HG03280 (cell line): ENCODE measurements at regions not wholly inside any gene's neighbourhood (a gene's known extent, or its start where the extent isn't known, plus 50 kb on each side); places are given as distances from the start of the nearest gene placed in this dataset.

Experiments
- ATAC-seq: cut with Tn5 transposase; IDR thresholded peaks from one replicate; pipeline ENCODE4 v1.9.1; 2021; ENCODE audit warnings: mild to moderate bottlenecking, moderate library complexity; ENCODE audit not compliant: unreplicated experiment

DNA sequence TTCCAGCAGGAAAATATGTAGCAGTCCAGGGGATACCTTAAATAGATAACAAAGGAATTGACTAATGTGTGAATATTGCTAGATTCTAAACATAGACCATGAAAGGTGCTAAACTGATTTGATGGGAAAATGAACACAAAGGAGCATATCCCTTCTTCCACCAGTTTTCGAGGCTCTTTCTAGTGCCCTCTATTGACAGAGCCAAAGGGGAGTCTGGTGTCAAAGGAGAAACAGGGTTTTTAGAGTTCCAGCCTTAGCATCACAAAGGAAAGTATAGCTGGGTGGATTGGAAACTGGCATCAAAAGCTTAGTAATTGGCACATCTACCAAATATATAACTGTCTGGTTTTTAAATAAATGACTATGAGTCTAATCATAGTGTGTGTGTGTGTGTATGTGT lies 636.8 kb downstream of the ETV1 start:
- ATAC-seq = no peak

GRCh38 chr7:13359656-13360055 lies 629.8 kb downstream of the ETV1 start:
- no peak for ATAC-seq

DNA sequence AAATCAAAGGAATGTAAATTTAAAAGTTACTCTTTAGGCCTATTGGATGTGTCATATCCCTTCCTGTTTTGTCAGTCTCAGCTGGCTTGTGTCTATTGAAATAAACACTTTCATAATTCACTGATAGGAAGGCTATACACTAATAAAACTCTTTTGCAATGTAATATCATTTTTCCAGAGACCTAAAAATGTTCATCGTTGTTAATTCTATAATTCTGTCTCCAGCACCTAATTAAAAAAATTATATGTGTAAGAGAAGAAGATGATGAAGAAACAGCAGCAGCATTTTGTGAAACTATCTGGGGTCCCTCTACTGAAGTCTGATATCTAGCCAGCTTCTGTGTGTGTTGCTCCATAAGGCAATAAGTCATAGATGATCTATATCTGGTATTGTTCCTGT lies 602.7 kb downstream of the ETV1 start:
- no peak for ATAC-seq

DNA sequence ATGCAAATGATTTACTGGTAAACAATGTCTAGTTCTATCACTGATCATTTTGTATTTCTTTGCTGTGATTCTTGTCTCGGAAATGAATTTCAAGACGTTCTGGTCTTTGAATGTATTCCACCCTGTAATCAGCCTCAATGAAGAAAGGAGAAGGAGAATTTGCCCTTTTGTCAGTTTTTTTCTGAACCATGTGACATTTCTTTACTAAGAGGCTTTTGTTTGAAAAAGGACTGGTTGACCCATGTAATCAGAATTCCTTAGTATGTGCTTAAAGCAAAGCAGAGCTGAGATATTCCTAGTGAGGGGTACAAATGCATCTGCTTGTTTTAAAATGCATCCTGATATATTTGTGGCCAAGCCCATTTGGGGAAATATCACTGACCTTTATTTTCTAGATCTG lies 581.6 kb downstream of the ETV1 start:
- ATAC-seq = no peak

GRCh38 chr7:13411151-13411550 lies 578.3 kb downstream of the ETV1 start:
- ATAC-seq = no peak

DNA sequence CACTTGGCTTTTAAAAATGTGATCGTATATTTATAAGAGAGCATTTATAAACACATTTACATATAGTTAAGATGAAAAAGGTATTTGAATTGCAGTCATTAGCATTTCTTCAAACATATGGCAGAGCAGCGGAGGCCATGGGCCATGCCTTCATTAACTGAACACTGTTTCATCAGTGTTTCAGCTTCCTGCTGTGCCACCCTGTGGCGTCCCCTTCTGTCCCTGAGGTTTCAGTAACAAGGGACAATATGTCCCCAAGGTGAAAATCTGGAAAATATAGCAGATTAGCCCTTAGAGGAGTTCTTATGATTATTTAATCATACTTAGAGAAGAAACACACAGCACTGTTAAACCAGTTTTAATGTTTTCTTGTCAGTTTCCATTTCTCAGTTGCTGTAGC lies 577.8 kb downstream of the ETV1 start:
- ATAC-seq = no peak

- no peak for ATAC-seq
Measured at GRCh38 chr7:13414181-13414580, 575.3 kb downstream of the ETV1 start.

- ATAC-seq = no peak
Measured at GRCh38 chr7:13414661-13415107, 574.8 kb downstream of the ETV1 start.

GRCh38 chr7:13416071-13416470 lies 573.4 kb downstream of the ETV1 start:
- ATAC-seq = no peak

- no peak for ATAC-seq
Measured at GRCh38 chr7:13416544-13416943, 572.9 kb downstream of the ETV1 start.

DNA sequence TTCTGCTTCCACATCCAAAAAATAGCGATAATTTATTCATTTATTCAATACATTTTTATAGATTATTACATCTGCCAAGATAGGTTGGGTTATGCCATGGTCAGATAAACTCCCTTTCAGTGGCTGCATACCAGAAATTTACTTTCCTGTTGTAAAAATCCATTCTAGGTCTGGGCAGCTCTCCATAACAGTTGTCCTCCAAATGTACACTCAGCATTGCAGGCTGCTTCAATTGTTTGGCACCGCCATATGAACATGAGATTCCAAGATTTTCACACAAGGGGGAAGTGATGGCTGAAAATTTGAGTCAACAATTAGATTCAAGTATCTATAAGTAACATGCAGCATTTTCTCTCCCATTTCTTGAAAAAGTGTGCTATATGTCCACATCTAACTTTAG lies 568.7 kb downstream of the ETV1 start:
- no peak for ATAC-seq

DNA sequence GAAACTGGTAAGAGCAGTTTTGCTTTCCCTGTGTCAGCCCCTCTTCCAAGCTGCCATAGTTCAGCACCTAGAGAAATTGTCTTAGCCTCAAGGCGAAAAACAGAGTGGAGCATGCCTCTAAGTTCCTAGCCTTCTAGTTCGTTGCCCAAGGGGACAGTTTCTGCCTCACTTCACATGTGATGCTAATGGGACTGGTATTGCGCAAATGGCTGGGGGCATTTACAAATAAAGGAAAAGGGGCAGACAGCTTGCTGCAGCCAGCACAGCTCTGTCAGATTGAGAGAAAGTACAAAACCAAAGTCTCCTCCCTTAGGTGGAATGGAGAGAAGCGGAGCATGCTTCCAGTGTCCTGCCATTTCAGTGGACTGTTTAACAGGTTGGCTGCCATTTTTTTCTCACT lies 567.7 kb downstream of the ETV1 start:
- ATAC-seq = no peak

DNA sequence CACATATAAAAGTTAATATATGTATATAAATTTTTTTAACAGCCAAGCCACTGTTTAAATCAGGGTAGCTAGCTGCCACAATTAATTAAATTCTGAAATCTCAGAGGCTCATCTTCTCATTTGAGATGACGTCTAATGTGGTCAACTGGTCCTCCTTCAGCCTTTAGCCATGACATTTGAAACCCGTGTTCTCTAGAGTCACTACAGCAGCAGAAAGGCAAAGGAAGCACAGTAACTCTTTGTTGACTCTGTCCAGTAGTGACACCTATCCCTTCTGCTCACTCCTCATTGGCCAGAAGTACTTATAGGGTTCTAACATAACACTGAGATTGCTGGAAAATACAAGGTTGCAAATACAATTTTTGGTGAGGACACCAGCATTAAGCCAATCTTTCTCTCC lies 555.5 kb downstream of the ETV1 start:
- no peak for ATAC-seq

GRCh38 chr7:13442226-13442625 lies 547.2 kb downstream of the ETV1 start:
- ATAC-seq = no peak

- no peak for ATAC-seq
Measured at GRCh38 chr7:13447637-13448036, 541.8 kb downstream of the ETV1 start.

- ATAC-seq = no peak
Measured at GRCh38 chr7:13448243-13448642, 541.2 kb downstream of the ETV1 start.

DNA sequence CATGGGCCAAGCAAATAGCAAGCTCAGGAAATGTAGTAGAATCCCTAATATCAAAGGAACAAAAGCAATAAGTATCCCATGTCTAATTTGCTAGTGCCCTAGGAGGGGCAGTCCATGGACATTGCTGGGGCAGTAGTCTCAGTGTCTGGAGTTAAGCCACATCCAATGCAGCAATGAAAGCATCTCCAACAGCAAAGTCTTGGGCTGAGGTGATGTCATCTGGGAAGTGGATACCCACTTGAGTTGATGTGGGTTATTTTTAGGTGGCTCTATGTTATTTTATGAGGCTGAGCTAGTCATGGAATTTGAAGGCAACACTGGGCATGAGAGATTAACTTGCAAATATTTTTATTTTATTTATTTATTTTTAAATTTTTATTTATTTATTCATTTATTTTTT lies 540.0 kb downstream of the ETV1 start:
- ATAC-seq = no peak

DNA sequence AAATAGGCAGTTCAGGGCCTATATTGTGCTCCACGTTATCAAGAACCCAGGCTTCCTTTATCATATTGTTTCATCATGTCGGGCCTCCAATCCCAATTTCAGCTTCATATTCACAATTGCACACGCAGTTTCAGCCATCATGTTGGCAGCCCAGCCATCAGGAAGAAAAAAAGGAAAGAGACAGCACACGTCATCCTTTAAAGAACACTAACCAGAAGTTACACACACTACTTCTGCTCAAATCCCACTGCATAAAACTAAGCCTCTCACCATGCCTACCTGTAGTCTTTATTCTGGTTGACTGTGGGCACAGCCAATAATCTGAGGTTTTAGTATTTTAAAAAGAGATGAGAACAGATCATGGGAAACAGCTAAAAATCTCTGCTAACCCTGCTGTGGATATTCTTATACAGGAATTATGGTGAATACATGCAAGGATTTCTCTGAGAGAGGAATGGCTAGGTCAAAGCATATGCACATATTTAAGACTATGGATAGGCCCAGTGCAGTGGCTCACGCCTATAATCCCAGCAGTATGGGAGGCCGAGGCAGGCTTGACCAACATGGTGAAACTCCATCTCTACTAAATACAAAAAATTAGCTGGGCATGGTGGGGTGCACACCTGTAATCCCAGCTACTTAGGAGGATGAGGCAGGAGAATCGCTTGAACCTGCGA lies 534.4 kb downstream of the ETV1 start:
- ATAC-seq = no peak

- no peak for ATAC-seq
Measured at GRCh38 chr7:13457790-13458189, 531.7 kb downstream of the ETV1 start.

DNA sequence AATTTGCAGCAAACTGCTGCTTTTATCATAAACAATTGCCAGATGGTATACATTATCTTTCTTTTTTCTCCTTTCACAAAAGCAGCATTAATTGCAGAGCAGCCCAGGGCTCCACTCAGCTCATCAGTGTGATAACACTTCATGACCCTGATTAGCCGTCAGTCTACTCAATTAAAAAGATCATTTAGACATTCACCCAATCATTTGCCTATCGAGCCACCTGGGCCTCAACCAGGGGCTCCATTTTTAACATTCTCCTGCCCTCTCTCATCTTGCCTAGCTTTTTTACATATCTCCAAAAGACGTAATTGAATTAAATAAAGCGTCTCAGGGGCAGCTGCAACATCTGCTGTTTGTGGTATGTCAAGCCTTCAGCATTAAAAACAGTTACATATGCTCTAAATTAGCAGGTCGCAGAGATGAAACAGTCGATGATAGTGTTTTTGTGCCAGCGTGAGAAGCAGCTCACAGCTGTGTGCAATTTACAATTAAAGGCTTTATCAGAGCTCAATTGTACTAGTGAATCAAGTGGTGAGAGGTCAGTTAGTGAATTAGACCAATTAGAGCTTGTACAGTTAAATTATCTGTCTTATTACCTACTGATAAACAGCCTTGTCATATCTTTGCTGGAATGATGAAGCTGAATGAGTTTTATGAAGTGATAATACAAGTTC lies 522.5 kb downstream of the ETV1 start:
- no peak for ATAC-seq

DNA sequence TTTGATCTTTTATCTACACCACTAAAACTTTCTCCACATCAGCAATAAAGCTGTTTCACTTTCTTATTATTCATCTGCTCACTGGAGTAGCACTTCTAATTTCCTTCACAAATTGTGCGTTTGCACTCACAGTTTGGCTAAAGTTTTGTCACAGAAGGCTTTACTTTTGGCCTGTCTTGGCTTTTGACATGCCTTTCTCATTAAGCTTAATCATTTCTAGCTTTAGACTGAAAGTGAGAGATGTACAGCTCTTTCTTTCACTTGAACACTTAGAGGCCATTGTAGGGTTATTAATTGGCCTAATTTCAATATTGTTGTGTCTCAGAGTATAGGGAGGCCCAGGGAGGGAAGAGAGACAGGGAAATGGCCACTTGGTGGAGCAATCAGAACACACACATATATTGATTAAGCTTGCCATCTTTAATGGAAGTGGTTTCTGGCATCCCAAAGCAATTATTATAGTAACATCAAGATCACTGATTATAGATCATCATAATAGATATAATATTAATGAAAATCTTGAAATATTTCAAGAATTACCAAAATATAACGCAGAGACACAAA lies 512.5 kb downstream of the ETV1 start:
- ATAC-seq = no peak

GRCh38 chr7:13489386-13489785 lies 500.1 kb downstream of the ETV1 start:
- ATAC-seq = no peak
